Breast epithelium (tissue), 3 donors: ENCODE measurements at regions not wholly inside any gene's neighbourhood (a gene's known extent, or its start where the extent isn't known, plus 50 kb on each side); places are given as distances from the start of the nearest gene placed in this dataset.

ENCODE experiments used
- CTCF ChIP-seq, 3 donors: fragments of 450-650 bp; IDR thresholded peaks; one replicate each; pipeline ENCODE4 v1.5.1; 2016 to 2017; ENCODE audit warnings: antibody characterized with exemption in 3 of 3, mild to moderate bottlenecking in 3 of 3, moderate library complexity in 3 of 3
- POLR2A ChIP-seq: fragments of 450-650 bp; IDR thresholded peaks from one replicate; pipeline ENCODE4 v1.6.1; 2016; ENCODE audit warnings: antibody characterized with exemption, mild to moderate bottlenecking, moderate library complexity
- POLR2AphosphoS5 ChIP-seq, 3 donors: sonication (generic); formaldehyde crosslinking; IDR thresholded peaks; one replicate each; pipeline ENCODE4 v1.6.1; 2017; ENCODE audit warnings: antibody characterized with exemption in 3 of 3

GRCh38 chr4:180207921-180208320 lies 2035.3 kb upstream of the TENM3 start:
- no peak for TF ChIP-seq POLR2AphosphoS5 (IDR thresholded peaks at IDR 0.05)
- no peak for TF ChIP-seq CTCF (IDR thresholded peaks at IDR 0.05)
- no peak for TF ChIP-seq POLR2A
